SU-DHL-6 (cell line): ENCODE measurements at regions not wholly inside any gene's neighbourhood (a gene's known extent, or its start where the extent isn't known, plus 50 kb on each side); places are given as distances from the start of the nearest gene placed in this dataset.

Experiments
- H2AFZ ChIP-seq: fragments of 200-600 bp; sonication (generic); 2 replicates; pipeline ENCODE4 v1.6.1; 2014; ENCODE audit warnings: low read depth, mild to moderate bottlenecking, moderate library complexity, mixed read lengths, antibody characterized with exemption, low read length; ENCODE audit not compliant: severe bottlenecking
- H3F3A ChIP-seq: fragments of 200-600 bp; shearing (Covaris generic); 2 replicates; pipeline ENCODE4 v1.6.0; 2016; ENCODE audit warnings: antibody characterized with exemption, mild to moderate bottlenecking; ENCODE audit not compliant: insufficient read depth
- H3K27ac ChIP-seq: fragments of 200-600 bp; sonication (generic); 2 replicates; pipeline ENCODE4 v1.5.1; 2016; ENCODE audit warnings: low read depth, mild to moderate bottlenecking, low read length, moderate library complexity, mixed read lengths
- H3K27me3 ChIP-seq: fragments of 200-600 bp; sonication (generic), shearing (Covaris generic); 2 replicates; pipeline ENCODE4 v1.6.0; 2014; ENCODE audit warnings: mild to moderate bottlenecking, low read length
- H3K36me3 ChIP-seq: fragments of 200-600 bp; sonication (generic); 2 replicates; pipeline ENCODE4 v1.6.1; 2014; ENCODE audit warnings: mild to moderate bottlenecking, low read length, mixed read lengths
- H3K4me2 ChIP-seq: fragments of 300-600, 200-600 bp; shearing (Covaris generic), sonication (generic); 2 replicates; pipeline ENCODE4 v1.6.0; 2014; ENCODE audit warnings: low read length, low read depth, mild to moderate bottlenecking; ENCODE audit not compliant: poor library complexity, severe bottlenecking
- H3K4me3 ChIP-seq: fragments of 200-600 bp; sonication (generic); 2 replicates; pipeline ENCODE4 v1.5.1; 2014; ENCODE audit warnings: antibody characterized with exemption, low read length, mild to moderate bottlenecking, mixed read lengths; ENCODE audit not compliant: insufficient read depth, poor library complexity, severe bottlenecking
- H3K79me2 ChIP-seq: fragments of 200-600 bp; sonication (generic); 2 replicates; pipeline ENCODE4 v1.6.1; 2014; ENCODE audit warnings: mild to moderate bottlenecking, low read length, moderate library complexity; ENCODE audit not compliant: insufficient read depth
- H3K9ac ChIP-seq: fragments of 200-600 bp; sonication (generic); 2 replicates; pipeline ENCODE4 v1.7.0; 2014; ENCODE audit warnings: mild to moderate bottlenecking, low read length
- H3K9me2 ChIP-seq: fragments of 200-600 bp; sonication (generic); replicated peaks from 2 replicates; pipeline ENCODE4 v1.6.1; 2014; ENCODE audit warnings: low read length; ENCODE audit not compliant: insufficient read depth
- H3K9me3 ChIP-seq: fragments of 200-600 bp; sonication (generic); 2 replicates; pipeline ENCODE4 v1.6.1; 2014; ENCODE audit warnings: low read length, mixed read lengths; ENCODE audit not compliant: insufficient read depth
- H4K20me1 ChIP-seq: fragments of 200-600 bp; sonication (generic); 2 replicates; pipeline ENCODE4 v1.6.1; 2014; ENCODE audit warnings: low read depth, mild to moderate bottlenecking, antibody characterized with exemption, low read length, moderate library complexity, mixed read lengths
- EZH2phosphoT487 ChIP-seq: fragments of 200-600 bp; sonication (generic), shearing (Covaris generic); conservative IDR thresholded peaks from 2 replicates; pipeline ENCODE4 v1.6.1; 2018; ENCODE audit warnings: mild to moderate bottlenecking, antibody characterized with exemption, low read length, moderate library complexity, mixed read lengths
- TF ChIP-seq, protein P1 (sequence below): fragments of 200-600 bp; sonication (generic); IDR thresholded peaks from one replicate; pipeline ENCODE4 v1.5.1; 2017; ENCODE audit warnings: antibody characterized with exemption, mild to moderate bottlenecking, low read length, moderate library complexity; ENCODE audit not compliant: insufficient read depth, poor library complexity, severe bottlenecking

DNA sequence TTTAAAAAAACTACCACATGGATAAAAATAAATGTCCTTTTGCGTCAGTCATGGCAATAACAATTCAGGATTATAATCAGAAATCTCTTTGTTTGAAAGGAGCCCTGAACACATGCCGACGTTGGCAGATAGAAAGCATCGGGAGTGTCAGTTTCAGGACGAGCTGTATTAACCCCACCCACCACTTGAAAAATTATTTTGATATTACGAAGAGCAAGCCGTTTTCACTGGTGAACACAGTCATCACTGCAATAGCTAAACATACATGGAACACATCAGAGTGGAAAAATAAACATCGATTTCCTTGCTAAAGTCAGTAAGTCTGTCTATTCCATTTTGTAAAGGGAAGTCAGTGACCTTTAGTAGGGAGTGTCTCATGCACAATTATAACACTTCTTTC is 266.4 kb upstream of the FBXL7 start:
- Histone ChIP-seq H3K4me2 (no peak overlapping the region), H3K9ac (no peak overlapping the region), H3K27ac (no peak overlapping the region), H3K9me2 (no peaks in the 10 kb centered on the region), H4K20me1 (no peaks in the 10 kb centered on the region), H3K36me3 (no peaks in the 10 kb centered on the region), H3K79me2 (no peaks in the 10 kb centered on the region), H3K4me3 (no peak overlapping the region), H3K9me3 (no peaks in the 10 kb centered on the region), H3K27me3 (no peaks in the 10 kb centered on the region), H3F3A (no peaks in the 10 kb centered on the region), H2AFZ (no peak overlapping the region)
- TF ChIP-seq, protein P1, sequence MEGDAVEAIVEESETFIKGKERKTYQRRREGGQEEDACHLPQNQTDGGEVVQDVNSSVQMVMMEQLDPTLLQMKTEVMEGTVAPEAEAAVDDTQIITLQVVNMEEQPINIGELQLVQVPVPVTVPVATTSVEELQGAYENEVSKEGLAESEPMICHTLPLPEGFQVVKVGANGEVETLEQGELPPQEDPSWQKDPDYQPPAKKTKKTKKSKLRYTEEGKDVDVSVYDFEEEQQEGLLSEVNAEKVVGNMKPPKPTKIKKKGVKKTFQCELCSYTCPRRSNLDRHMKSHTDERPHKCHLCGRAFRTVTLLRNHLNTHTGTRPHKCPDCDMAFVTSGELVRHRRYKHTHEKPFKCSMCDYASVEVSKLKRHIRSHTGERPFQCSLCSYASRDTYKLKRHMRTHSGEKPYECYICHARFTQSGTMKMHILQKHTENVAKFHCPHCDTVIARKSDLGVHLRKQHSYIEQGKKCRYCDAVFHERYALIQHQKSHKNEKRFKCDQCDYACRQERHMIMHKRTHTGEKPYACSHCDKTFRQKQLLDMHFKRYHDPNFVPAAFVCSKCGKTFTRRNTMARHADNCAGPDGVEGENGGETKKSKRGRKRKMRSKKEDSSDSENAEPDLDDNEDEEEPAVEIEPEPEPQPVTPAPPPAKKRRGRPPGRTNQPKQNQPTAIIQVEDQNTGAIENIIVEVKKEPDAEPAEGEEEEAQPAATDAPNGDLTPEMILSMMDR: no peak
- no peak for TF ChIP-seq EZH2phosphoT487

DNA sequence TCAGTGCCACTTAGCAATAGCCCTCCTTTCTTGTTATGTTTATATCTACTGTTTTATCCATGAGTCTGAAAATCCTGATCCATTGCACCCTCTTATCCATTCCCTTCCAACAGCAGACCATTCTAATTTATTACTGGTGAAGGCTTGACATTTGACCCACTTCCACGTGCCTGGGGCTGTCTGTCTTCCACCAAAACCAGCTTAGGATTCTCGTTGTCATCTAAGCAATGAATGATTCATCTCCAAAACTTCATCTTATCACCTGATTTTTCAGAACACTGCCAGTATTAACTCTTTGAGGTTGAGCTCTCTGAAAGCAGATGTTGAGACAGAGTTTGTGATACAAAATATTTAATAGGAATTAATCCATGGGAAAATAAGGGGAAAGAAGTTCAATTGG is 277.8 kb upstream of the FBXL7 start:
- Histone ChIP-seq H3K9me2 (no peaks in the 10 kb centered on the region), H3K79me2 (no peaks in the 10 kb centered on the region), H3K9ac (no peak overlapping the region), H3K9me3 (no peaks in the 10 kb centered on the region), H3K4me3 (no peak overlapping the region), H3K4me2 (no peak overlapping the region), H2AFZ (no peak overlapping the region), H3K27ac (no peak overlapping the region), H3K36me3 (no peaks in the 10 kb centered on the region), H3F3A (no peaks in the 10 kb centered on the region), H3K27me3 (no peaks in the 10 kb centered on the region), H4K20me1 (no peaks in the 10 kb centered on the region)
- TF ChIP-seq, protein P1: no peak
- TF ChIP-seq EZH2phosphoT487: no peak

DNA sequence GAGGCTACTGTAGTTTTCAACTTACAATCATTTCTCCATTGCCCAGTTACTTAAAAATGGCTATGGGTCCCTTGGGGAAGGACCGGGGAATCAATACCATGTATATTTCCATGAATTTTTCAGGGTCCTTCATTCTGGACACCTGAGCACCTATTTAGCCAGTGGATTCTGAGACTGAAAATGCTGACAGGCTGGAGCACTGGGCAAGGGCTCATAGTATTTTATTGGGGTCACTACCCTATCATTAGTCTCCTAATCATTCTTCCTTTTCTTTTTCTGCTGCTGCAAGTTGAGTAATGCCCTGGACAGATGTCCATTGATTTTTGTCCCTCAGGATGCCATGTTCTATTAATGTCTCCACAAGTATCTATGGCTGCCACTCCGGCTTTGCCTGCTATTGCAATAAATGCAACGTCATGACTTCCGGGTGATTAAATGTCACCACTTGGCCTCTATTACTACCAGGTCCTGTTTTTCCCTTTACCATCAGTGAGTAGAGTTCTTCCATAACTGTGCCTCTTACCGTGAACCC is 279.3 kb upstream of the FBXL7 start:
- Histone ChIP-seq H3F3A (no peaks in the 10 kb centered on the region), H3K4me2 (no peak overlapping the region), H3K9me3 (no peaks in the 10 kb centered on the region), H3K79me2 (no peaks in the 10 kb centered on the region), H3K4me3 (no peak overlapping the region), H3K9me2 (no peaks in the 10 kb centered on the region), H3K36me3 (no peaks in the 10 kb centered on the region; the same call in 1 of the 2 replicates), H3K27ac (no peak overlapping the region), H4K20me1 (no peaks in the 10 kb centered on the region), H3K27me3 (no peaks in the 10 kb centered on the region), H3K9ac (no peak overlapping the region), H2AFZ (no peak overlapping the region)
- TF ChIP-seq, protein P1: no peak
- TF ChIP-seq EZH2phosphoT487: no peak
